ENCODE measurements at regions not wholly inside any gene's neighbourhood (a gene's known extent, or its start where the extent isn't known, plus 50 kb on each side); places are given as distances from the start of the nearest gene placed in this dataset.

- no peak for TF ChIP-seq CTCF (IDR thresholded peaks at IDR 0.05)
- Histone ChIP-seq H3K27me3 (no peaks in the 10 kb centered on the region), H3K9me3 (replicated peaks in 1 of 3) (no peaks in the 10 kb centered on the region), H3K27ac (no peak overlapping the region), H3K4me3 (no peak overlapping the region), H3K4me1 (replicated peaks in 1 of 2) (peaks cover 9% of the 10 kb centered on the region in 2 donors), H3K36me3 (replicated peaks in 1 of 2) (no peaks in the 10 kb centered on the region)
- DNase-seq: no peak
- 65 to 73% (median 66%) methylated on average over 9 of the region's 9 CpGs for WGBS, 4 donors
- intact Hi-C loops (cut with DNase I): no loop called here
Measured at GRCh38 chr10:31136930-31137885, 105.5 kb upstream of the ZNF438 start.

GRCh38 chr10:31138026-31138553, 106.4 kb upstream of the ZNF438 start:
- H3K4me1 ChIP-seq (replicated peaks in 1 of 2): peaks cover 8 to 9% of the 10 kb centered on the region in 2 donors
- no peak for DNase-seq
- TF ChIP-seq POLR2A (IDR thresholded peaks at IDR 0.05) (no peak), CTCF (IDR thresholded peaks at IDR 0.05) (no peak)
- no peaks in the 10 kb centered on the region for H3K27me3 ChIP-seq
- H3K36me3 ChIP-seq (replicated peaks in 1 of 2): no peaks in the 10 kb centered on the region
- 41 to 66% (median 45%) methylated on average over 3 of the region's 3 CpGs for WGBS, 4 donors
- H3K27ac ChIP-seq: no peak overlapping the region
- intact Hi-C loops (cut with DNase I): no loop called here
- H3K9me3 ChIP-seq (replicated peaks in 1 of 3): no peaks in the 10 kb centered on the region
- no peak overlapping the region for H3K4me3 ChIP-seq

GRCh38 chr10:31139497-31139896, 107.8 kb upstream of the ZNF438 start:
- Histone ChIP-seq H3K4me3 (no peak overlapping the region), H3K9me3 (replicated peaks in 1 of 3) (no peaks in the 10 kb centered on the region), H3K27ac (no peak overlapping the region), H3K4me1 (replicated peaks in 1 of 2) (no peaks in the 10 kb centered on the region), H3K36me3 (replicated peaks in 1 of 2) (no peaks in the 10 kb centered on the region), H3K27me3 (no peaks in the 10 kb centered on the region)
- no peak for DNase-seq
- intact Hi-C loops (cut with DNase I): no loop called here
- 88 to 95% (median 91%) methylated on average over 6 of the region's 6 CpGs for WGBS, 4 donors
- TF ChIP-seq CTCF (IDR thresholded peaks at IDR 0.05) (no peak), POLR2A (IDR thresholded peaks at IDR 0.05) (no peak)

GRCh38 chr10:31140716-31141115, 109.1 kb upstream of the ZNF438 start:
- Histone ChIP-seq H3K4me3 (no peak overlapping the region), H3K9me3 (replicated peaks in 1 of 3) (no peaks in the 10 kb centered on the region), H3K4me1 (replicated peaks in 1 of 2) (peaks cover 0 to 2% of the 10 kb centered on the region in 2 donors), H3K36me3 (replicated peaks in 1 of 2) (no peaks in the 10 kb centered on the region), H3K27ac (no peak overlapping the region), H3K27me3 (no peaks in the 10 kb centered on the region)
- intact Hi-C loops (cut with DNase I): no loop called here
- TF ChIP-seq CTCF (IDR thresholded peaks at IDR 0.05) (no peak), POLR2A (IDR thresholded peaks at IDR 0.05) (no peak)
- DNase-seq: no peak
- 78 to 100% (median 87%) methylated on average over 1 of the region's 1 CpG for WGBS, 4 donors

Data from adrenal gland (tissue), 9 donors.